ENCODE measurements at regions not wholly inside any gene's neighbourhood (a gene's known extent, or its start where the extent isn't known, plus 50 kb on each side); places are given as distances from the start of the nearest gene placed in this dataset.

DNA sequence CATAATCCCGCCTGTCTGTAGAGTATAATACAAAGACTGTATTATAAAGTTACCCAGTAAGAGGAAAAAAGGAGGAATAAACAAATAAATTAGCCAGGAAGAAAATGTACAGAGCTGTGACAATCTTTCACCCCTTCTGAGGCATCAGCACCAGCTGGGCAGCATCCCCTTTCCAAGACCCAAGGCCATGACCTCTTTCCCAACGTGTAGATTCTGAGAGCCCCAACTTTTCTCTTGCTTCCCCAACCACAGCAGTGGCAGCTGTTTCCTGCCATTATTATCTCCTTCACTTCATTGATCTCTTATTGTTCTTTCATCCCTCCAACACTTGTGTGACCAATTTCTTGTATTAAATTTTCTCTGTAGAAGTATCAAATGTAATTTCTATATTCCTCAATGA is 101.6 kb downstream of the BBS10 start:
- TF ChIP-seq, protein P1, sequence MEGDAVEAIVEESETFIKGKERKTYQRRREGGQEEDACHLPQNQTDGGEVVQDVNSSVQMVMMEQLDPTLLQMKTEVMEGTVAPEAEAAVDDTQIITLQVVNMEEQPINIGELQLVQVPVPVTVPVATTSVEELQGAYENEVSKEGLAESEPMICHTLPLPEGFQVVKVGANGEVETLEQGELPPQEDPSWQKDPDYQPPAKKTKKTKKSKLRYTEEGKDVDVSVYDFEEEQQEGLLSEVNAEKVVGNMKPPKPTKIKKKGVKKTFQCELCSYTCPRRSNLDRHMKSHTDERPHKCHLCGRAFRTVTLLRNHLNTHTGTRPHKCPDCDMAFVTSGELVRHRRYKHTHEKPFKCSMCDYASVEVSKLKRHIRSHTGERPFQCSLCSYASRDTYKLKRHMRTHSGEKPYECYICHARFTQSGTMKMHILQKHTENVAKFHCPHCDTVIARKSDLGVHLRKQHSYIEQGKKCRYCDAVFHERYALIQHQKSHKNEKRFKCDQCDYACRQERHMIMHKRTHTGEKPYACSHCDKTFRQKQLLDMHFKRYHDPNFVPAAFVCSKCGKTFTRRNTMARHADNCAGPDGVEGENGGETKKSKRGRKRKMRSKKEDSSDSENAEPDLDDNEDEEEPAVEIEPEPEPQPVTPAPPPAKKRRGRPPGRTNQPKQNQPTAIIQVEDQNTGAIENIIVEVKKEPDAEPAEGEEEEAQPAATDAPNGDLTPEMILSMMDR (optimal IDR thresholded peaks at IDR 0.05 in 1 of 3, IDR thresholded peaks at IDR 0.05 in 1 of 3, conservative IDR thresholded peaks at IDR 0.05 in 1 of 3; ENCODE audit: extremely low read depth in 1 of 3, insufficient read depth in 2 of 3, low read length in 3 of 3), result no peak
- TF ChIP-seq EZH2 (IDR thresholded peaks at IDR 0.05; ENCODE audit: low read length), result no peak
